GM12801 (cell line): ENCODE measurements at regions not wholly inside any gene's neighbourhood (a gene's known extent, or its start where the extent isn't known, plus 50 kb on each side); places are given as distances from the start of the nearest gene placed in this dataset.

ENCODE experiments used
- CTCF ChIP-seq: IDR thresholded peaks from one replicate; pipeline ENCODE4 v1.5.1; 2011; ENCODE audit warnings: control low read depth; ENCODE audit not compliant: insufficient read length; ENCODE audit errors: extremely low read depth

GRCh38 chr4:3351997-3352396 lies 59.2 kb downstream of the RGS12 start:
- TF ChIP-seq CTCF = no peak

- TF ChIP-seq CTCF = no peak
Measured at GRCh38 chr4:3352505-3352904, 59.7 kb downstream of the RGS12 start.

- no peak for TF ChIP-seq CTCF
Measured at GRCh38 chr4:3352941-3353594, 60.2 kb downstream of the RGS12 start.

GRCh38 chr4:3353752-3354454 lies 61.1 kb downstream of the RGS12 start:
- no peak for TF ChIP-seq CTCF

GRCh38 chr4:3354455-3354811 lies 61.6 kb downstream of the RGS12 start:
- no peak for TF ChIP-seq CTCF

- TF ChIP-seq CTCF = no peak
Measured at GRCh38 chr4:3355266-3355748, 62.5 kb downstream of the RGS12 start.

- no peak for TF ChIP-seq CTCF
Measured at GRCh38 chr4:3358656-3359055, 65.8 kb downstream of the RGS12 start.
